ENCODE measurements at regions not wholly inside any gene's neighbourhood (a gene's known extent, or its start where the extent isn't known, plus 50 kb on each side); places are given as distances from the start of the nearest gene placed in this dataset.

GRCh38 chr18:47635416-47635815, 295.0 kb downstream of the SMAD2 start:
- ChIA-PET CTCF (no interaction called here), POLR2A (no interaction called here)
- 12% methylated on average over 6 of the region's 6 CpGs for WGBS (ENCODE audit: missing lambda C conversion rate)
- Histone ChIP-seq H3K4me3 (no peak overlapping the region), H3K27ac (no peak overlapping the region), H3K9me3 (no peaks in the 10 kb centered on the region), H3K4me1 (no peaks in the 10 kb centered on the region), H3K4me2 (no peak overlapping the region)
- FAIRE-seq (no peak), DNase-seq (ENCODE audit: low read depth in 1 of 2, low spot score in 1 of 2) (no peak), ATAC-seq (no peak)
- TF ChIP-seq SREBF2 (IDR thresholded peaks at IDR 0.05) (no peak), CTCF (IDR thresholded peaks at IDR 0.05) (no peak), EP300 (IDR thresholded peaks at IDR 0.05) (no peak), KDM1A (IDR thresholded peaks at IDR 0.05; ENCODE audit: low read depth) (no peak), POLR2AphosphoS2 (conservative IDR thresholded peaks at IDR 0.05; ENCODE audit: low read length) (no peak), E2F6 (IDR thresholded peaks at IDR 0.05; ENCODE audit: borderline replicate concordance, low read depth) (no peak), RARB (CRISPR knock-in tag; IDR thresholded peaks at IDR 0.05) (no peak), ZNF302 (CRISPR knock-in tag; IDR thresholded peaks at IDR 0.05) (no peak), SMC3 (IDR thresholded peaks at IDR 0.05) (no peak), FOXS1 (CRISPR knock-in tag; IDR thresholded peaks at IDR 0.05) (no peak), RAD21 (conservative IDR thresholded peaks at IDR 0.05 in 1 of 2, IDR thresholded peaks at IDR 0.05 in 1 of 2) (no peak), EHMT2 (IDR thresholded peaks at IDR 0.05; ENCODE audit: low read depth) (no peak), MAX (IDR thresholded peaks at IDR 0.05) (no peak), USF2 (IDR thresholded peaks at IDR 0.05) (no peak), ZC3H11A (IDR thresholded peaks at IDR 0.05) (no peak), PHF8 (IDR thresholded peaks at IDR 0.05; ENCODE audit: borderline replicate concordance, low read depth) (no peak), POLR2A (IDR thresholded peaks at IDR 0.05; ENCODE audit: low read length) (no peak)

- POLR2A ChIA-PET = no interaction called here
- 0% methylated on average over 2 of the region's 2 CpGs for WGBS (ENCODE audit: missing lambda C conversion rate)
- Histone ChIP-seq H3K4me3 (no peak overlapping the region), H3K27ac (no peak overlapping the region), H3K9me3 (no peaks in the 10 kb centered on the region), H3K4me2 (no peak overlapping the region), H3K4me1 (no peaks in the 10 kb centered on the region)
- no peak for ATAC-seq
- CTCF ChIA-PET = interaction anchor here (0.6 kb wide), 1 partner anchor 440 kb away, joined by 3 read pairs; no protein-coding TSS in a partner anchor
- FAIRE-seq = no peak
- TF ChIP-seq RFX5 (IDR thresholded peaks at IDR 0.05) (no peak), ZFP36 (IDR thresholded peaks at IDR 0.05; ENCODE audit: borderline replicate concordance, partially characterized antibody) (no peak), SMC3 (IDR thresholded peaks at IDR 0.05) (no peak), CBX2 (IDR thresholded peaks at IDR 0.05; ENCODE audit: borderline replicate concordance, low read depth) (no peak), ESRRA (IDR thresholded peaks at IDR 0.05; ENCODE audit: borderline replicate concordance, low read length) (no peak), KDM5A (IDR thresholded peaks at IDR 0.05) (no peak), PHF8 (IDR thresholded peaks at IDR 0.05; ENCODE audit: borderline replicate concordance, low read depth) (no peak), HOXB5 (CRISPR knock-in tag; IDR thresholded peaks at IDR 0.05) (no peak), E2F6 (IDR thresholded peaks at IDR 0.05; ENCODE audit: borderline replicate concordance, low read depth) (no peak), FOSB (CRISPR knock-in tag; IDR thresholded peaks at IDR 0.05) (no peak), ZC3H11A (IDR thresholded peaks at IDR 0.05) (no peak), POLR2AphosphoS2 (conservative IDR thresholded peaks at IDR 0.05; ENCODE audit: low read length) (no peak), KDM1A (IDR thresholded peaks at IDR 0.05; ENCODE audit: low read depth) (no peak)
- DNase-seq (ENCODE audit: low read depth in 1 of 2, low spot score in 1 of 2) = no peak
Measured at GRCh38 chr18:47632970-47633635, 297.4 kb downstream of the SMAD2 start.

Measured in A549 (cell line).